GM23248 (cell line): ENCODE measurements at regions not wholly inside any gene's neighbourhood (a gene's known extent, or its start where the extent isn't known, plus 50 kb on each side); places are given as distances from the start of the nearest gene placed in this dataset.

Experiments used
- EZH2 ChIP-seq: fragments of 200-600 bp; sonication (generic); IDR thresholded peaks from 2 replicates; pipeline ENCODE4 v1.6.1; 2018; ENCODE audit warnings: antibody characterized with exemption, mild to moderate bottlenecking; ENCODE audit not compliant: insufficient read depth, poor library complexity, severe bottlenecking
- EZH2phosphoT487 ChIP-seq: fragments of 200-600 bp; sonication (generic); IDR thresholded peaks from 2 replicates; pipeline ENCODE4 v1.6.1; 2018; ENCODE audit warnings: antibody characterized with exemption, moderate library complexity, mild to moderate bottlenecking, low read depth; ENCODE audit not compliant: insufficient read depth

DNA sequence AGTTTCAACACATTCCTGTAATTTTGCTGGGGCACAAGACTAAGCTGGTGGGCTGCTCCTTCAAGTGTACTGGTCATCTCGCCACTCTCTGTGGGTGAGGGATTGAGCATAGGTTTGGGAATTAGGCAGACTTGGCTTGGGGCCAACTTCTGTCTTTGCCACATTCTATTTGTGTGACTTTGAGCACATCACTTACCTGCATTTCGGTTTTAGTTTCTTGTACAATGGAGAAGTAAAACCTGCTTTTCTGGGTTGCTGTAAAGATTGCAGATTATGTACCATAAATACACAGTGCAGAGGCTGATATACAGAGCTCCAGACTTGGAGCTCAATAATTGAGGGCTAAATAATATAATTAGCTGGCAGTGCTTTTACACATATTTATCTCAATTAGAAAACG is 162.1 kb downstream of the C3orf38 start:
- TF ChIP-seq EZH2: no peak
- TF ChIP-seq EZH2phosphoT487: no peak
